SHP77 (cell line): ENCODE measurements at regions not wholly inside any gene's neighbourhood (a gene's known extent, or its start where the extent isn't known, plus 50 kb on each side); places are given as distances from the start of the nearest gene placed in this dataset.
"Not testable (repeated sequence)": the region's sequence is repeated elsewhere in the genome, so short reads cannot be mapped to it uniquely, and the experiment has no call there.

Source experiments
- DNase-seq, 2 experiments: peaks; one replicate each; lab custom pipeline; 2025; lab: John Stamatoyannopoulos, UW

DNA sequence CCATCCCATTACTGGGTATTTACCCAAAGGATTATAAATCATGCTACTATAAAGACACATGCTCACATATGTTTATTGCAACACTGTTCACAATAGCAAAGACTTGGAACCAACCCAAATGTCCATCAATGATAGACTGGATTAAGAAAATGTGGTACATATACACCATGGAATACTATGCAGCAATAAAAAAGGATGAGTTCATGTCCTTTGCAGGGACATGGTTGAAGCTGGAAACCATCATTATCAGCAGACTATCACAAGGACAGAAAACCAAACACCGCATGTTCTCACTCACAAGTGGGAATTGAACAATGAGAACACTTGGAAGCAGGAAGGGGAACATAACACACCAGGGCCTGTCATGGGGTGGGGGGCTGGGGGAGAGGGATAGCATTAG is 249.6 kb upstream of the RASGRP1 start:
- not testable (repeated sequence) for DNase-seq

DNA sequence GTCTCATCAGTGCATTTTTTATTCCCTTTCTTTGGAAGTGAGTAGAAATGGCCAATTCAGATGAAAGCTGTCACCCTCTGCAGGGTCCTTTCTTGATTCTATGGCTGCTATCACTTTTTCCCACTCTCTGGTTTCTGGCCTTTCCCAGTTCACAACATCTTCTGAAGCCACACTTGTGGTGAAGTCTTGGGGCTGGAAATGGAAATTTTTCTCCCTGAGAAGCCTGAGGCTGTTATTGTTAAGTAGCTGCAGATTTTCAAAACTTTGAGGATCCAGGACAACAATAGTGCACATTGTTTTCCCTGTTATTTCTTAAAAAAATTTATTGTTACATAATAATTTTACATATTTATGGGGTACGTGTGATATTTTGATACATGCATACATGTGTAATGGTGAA is 250.3 kb upstream of the RASGRP1 start:
- no peak for DNase-seq

DNA sequence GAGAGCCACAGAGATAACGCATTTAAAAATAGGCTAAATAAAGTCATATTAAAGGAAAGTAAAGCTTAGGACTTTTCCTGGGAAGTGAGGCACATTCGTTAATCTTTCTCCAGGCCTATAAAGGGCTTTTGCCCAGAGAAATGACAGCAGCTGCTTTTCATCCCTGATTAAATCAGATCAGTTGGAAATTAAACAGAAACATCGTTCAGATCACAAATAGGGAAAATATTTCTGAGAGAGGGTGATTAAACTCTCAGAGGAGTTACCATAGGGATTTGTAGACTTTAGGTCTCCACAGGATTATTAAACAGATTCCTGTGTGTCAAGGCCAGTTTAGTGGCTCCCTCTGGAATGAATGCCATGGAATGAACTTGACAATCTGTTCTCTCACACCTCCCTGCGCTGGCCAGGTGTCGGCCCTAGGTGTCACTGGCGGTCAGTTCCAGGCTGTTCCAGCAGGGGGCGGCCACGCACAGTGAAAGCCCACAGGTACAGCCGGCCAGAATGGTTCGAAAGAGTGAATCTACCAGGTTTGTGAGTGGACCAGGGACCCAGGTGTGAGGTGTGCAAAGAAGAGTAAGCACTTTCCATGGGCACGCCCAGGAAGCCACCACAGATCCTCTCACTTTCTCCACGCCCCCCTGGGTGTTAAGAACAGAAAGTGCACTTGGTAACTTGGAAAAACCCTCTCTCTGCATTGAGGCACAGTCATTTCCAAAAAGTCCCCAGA is 253.0 kb upstream of the RASGRP1 start:
- DNase-seq = peak; percentile 46 to 60

DNA sequence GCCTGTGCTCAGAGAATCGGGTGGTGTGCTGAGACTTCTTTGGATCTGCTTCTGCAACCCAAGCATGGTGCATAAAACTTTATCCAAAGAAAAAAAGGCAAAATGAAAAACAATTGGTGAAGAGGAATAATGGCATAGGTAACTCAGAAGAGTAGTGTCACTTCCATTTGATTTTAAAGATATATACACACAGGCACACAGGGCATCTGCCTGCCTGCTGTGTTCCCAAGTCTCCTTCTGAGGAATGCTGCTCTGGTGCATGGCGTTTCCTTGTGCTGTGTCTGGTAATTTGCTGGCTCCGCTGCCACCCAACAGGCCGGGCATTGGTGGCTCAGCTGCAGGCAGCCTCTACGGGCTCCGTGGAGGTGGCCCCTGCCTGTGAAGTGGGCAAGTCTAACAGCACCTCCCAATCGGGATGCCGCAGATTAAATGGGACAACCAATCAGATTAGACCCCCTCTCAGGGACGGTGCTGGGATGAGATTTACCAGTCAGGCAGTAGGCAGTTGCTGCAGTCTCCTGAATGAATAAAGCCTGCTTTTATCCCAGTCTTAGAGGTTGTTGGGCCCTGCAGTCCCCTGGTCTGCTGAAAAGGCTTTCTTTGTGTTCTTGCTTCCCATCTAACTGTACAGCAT is 253.7 kb upstream of the RASGRP1 start:
- DNase-seq = no peak

DNA sequence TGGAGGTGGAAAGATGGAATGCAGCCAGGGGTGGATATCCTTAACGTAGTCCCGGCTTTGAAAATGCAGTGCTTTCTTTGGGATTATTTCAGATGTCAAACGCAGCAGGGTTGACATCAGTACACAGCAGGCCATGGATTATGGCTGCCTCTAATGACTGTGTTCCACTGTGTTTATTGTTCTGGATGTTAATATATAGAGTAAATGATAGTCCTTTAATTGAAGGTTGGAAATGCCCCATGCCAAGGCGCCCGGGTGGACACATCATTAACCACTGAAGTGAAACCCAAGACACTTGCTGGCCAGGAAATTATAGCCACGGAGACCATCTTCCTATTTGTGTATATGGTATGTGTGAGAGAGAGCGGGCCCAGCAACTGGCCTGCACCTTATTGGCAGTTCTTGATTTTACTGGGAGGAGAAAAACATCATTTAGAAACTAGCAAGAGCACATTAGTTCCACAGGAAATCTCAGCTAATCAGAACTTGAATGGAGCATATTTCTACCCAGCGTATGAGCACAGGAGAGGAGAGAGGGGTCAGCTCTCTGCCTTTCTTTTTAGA is 254.9 kb upstream of the RASGRP1 start:
- no peak for DNase-seq

DNA sequence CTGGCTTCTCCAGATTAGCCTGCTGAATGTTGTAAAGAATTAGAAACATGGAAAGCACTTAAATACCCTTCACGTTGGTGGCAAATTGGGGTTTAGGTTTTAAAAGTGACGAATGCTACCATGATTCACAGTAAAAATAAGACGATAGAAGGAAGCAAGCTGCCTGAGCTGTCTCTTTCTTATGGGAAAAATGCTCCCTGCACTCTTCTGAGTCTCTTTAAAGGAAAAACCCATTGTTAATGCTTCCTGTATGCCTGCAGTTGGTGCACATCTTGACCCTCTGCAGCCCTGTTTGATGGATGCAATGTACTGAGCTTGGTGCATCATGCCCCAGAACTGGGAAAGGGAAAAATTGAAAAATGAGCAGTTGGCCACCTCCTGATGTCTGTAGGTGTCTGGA is 258.6 kb upstream of the RASGRP1 start:
- DNase-seq = no peak

DNA sequence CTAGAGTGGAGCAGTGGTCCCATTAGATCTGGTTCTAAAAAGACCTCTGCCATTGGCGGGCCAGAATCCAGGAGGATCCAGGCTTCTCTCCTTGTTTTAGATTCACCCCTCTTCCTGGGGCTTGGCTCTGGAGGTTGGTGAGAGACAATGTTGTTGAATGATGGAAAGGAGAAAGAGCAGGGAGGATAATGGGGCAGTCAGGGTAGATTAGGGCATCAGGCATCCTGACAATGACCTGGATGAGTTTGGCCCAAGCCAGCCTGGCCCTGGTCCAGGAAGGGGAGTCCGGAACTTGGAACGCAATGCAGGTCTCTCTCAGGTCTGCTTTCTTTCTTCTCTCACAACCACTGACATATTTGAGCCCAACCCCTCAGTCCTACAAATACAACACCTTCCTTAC is 260.1 kb upstream of the RASGRP1 start:
- DNase-seq = no peak

DNA sequence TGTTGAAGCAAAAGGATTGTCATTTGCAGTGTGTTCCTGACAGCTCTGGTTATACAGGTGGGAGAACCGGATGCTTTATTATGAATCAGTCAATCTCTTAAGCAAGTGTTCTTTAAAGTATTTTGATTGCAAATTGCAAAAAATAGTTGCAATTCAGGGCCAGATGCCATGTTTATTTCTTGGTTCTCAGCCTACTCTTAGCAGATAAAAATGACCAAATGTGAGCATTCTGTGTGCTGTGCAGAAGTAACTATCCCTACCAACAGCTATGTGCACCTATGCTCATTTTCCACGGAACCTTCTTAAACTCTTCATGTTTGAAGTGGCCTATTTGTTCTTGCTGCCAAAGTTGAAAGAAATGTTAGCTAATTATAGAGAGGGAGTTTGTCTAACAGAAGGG is 262.3 kb upstream of the RASGRP1 start:
- no peak for DNase-seq

DNA sequence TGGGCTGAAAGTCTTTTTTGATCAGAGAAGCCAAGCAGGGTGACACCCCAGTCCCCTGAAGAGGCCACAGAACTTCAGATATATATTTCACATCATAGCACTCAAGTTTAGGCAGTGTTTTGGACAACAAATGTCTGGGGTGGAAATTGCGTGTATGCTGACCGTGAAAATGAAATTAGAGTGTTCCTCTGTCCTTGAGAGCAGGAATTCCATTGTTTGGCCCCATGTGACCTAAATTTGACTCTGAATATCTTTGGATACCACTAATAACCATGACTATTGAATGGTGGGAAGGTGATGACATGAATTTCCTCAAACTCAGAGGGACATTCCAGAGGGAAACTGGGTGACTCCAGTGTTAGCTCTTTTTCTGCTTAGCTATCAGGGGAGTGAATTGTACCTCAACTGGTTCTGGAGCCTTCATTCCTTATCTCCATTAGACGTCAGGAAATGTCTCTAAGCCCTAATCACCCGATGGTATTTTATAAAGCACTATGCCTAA is 263.5 kb upstream of the RASGRP1 start:
- DNase-seq = no peak

DNA sequence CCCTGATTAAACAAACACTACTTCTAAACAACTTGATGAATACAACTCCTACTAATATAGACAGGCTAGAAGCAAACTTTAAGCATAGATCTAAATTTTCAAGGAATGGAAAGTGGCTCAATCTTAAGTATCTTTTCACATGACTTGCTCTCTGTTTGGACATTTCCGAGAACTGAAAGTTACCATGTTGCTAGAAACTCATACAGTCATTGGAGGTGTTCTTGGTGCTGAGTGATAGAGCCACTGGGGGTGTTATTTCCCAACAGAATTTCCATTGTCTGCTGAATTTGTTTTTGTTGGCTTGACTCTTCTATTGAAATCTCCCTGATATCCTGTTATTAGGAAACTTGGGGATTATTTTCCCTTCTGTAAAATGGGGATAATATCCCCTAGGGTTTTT is 264.5 kb upstream of the RASGRP1 start:
- no peak for DNase-seq

DNA sequence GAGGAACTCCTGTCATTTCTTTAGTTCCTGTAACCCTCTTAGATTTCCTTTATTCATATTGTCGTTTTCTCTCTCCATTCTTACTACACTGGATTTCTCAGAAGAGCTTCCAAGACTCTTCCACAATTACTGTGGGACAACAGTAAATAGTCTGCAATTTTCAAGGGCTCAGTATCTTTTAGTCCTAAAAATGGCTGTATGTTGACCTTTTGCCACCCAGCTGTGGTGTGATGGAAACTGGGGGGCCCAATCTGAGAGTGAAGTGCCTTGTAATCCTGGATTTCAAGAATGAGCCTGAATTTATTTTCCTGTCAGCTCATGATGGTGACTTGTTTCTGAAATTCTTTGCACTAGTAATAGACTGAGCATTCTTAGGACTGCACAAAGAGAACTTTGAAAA is 277.6 kb upstream of the RASGRP1 start:
- DNase-seq = no peak

DNA sequence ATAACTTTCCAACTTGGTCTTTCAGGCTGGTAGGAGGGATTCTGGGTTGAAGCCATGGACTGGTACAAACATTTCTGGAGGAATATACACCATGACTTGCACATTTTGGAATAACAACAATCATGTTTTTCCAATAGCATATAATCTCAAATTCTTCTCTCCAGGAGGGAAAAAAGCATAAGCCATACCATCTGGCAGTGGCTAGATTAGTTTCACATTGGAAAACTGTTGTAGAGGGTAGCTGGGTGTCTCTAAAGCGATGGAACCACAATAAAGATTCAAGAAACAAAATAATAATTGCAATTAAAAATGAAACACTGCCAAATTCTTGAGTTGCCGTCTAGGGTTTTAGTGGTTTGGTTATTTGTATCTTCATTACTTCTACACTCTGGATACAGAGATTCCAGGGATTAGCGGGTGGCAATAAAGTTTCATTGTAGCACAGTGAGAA is 278.5 kb upstream of the RASGRP1 start:
- DNase-seq = no peak

DNA sequence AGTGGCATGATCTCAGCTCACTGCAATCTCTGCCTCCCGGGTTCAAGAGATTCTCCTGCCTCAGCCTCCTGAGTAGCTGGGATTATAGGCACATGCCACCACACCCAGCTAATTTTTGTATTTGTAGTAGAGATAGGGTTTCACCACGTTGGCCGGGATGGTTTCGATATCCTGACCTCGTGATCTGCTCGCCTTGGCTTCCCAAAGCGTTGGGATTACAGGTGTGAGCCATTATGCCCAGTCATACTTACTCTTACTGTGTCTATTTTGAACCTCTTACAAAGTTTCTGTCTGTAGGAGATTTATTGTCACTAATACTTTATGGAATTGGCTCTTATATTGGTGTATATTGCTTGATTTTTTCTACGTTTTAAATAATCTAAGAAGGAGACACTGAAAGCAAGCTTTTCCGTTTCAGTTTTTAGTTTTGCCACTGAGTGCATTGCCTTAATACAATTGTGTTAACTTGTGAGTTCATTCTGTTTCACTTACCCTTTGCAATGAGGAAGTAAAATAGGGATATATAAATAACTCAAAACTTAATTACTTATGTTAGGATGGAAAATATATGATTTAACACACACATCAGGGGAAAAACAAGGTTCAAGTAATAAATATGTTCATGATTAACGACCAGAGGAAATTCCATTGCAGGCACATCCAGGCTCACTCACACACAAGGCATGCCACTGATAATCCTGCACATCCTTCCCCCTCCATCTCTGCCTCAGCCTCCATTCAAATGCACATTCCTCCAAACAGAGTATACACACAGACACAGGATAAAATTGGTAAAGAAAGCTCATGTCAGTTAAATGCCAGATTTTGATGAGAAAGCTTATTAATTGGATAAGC is 279.3 kb upstream of the RASGRP1 start:
- no peak for DNase-seq

DNA sequence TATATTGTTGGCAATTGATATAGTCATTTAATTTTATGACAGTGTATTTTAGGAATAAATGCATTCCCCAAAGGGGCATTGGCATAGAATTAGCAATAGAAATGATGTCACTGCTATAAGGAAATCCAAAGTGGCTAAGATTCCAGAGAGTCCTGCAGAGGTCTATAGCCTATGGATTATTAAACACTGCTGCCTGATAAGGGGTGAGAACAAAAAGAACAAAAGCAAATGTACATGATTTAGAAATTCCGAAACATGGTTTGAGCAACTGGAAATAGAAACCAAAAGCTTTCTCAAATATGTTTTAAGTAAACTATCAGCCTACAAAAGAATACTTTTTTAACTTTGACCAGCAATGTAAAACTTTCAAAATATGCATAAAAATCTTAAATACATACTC is 280.1 kb upstream of the RASGRP1 start:
- DNase-seq = no peak

DNA sequence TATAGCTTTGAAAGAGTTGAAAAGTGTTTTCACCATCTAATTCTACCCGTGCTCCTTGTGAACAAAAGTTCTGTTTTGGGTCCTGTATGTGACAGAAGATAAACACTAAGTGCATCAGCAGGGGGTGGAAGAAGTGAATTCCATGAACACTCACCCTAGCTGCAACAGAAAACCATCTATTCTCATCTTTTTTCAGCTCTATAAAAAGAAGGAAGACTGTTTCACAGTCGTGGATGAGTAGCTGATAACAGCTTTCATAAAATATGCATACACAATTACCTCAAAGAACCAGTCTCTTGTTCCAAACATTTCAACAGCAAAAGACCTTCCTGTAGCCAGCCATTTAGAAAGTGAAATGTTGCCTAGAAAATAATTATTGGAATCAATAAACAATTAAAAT is 281.7 kb upstream of the RASGRP1 start:
- DNase-seq = no peak

DNA sequence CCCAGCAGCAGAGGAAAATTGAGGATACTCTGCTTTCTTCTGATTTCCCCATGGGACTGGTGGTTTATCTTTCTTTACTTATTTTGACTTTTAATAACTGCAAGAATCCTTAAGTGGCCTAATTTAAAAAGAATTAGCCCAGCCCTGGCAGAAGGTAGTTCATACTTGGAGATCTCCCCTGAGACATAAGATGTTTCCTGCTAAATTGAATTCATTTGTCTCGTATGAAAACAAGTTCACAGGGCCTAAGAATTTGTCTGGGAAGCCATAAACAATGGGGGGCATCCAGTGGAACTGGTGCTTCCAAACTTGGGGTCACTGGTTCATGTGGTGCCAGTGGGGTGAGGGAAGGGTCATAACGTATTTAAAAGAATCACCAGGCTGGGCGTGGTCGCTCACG is 283.1 kb upstream of the RASGRP1 start:
- no peak for DNase-seq

DNA sequence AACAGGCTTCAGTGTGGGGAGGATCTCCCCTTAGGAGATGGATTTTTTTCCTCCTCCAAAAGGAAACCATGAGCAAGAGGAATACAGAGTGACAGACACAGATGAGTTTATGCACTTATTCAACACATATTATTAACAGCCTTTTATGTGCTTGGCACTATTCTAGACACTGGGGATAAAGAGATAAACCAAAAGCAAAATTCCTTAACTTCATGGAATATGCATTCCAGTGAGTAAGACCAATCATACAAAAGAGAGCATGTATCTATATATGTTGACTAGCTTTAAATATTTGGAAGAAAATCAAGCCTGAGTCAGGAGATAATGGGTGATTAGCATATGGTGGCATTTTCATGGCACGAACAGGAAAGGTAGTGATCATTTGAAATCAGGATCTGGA is 284.4 kb upstream of the RASGRP1 start:
- no peak for DNase-seq

DNA sequence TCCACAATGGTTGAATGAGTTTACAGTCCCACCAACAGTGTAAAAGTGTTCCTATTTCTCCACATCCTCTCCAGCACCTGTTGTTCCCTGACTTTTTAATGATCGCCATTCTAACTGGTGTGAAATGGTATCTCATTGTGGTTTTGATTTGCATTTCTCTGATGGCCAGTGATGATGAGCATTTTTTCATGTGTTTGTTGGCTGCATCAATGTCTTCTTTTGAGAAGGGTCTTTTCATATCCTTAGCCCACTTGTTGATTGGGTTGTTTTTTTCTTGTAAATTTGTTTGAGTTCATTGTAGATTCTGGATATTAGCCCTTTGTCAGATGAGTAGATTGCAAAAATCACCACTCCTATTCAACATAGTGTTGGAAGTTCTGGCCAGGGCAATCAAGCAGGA is 287.6 kb upstream of the RASGRP1 start:
- DNase-seq = not testable (repeated sequence)

DNA sequence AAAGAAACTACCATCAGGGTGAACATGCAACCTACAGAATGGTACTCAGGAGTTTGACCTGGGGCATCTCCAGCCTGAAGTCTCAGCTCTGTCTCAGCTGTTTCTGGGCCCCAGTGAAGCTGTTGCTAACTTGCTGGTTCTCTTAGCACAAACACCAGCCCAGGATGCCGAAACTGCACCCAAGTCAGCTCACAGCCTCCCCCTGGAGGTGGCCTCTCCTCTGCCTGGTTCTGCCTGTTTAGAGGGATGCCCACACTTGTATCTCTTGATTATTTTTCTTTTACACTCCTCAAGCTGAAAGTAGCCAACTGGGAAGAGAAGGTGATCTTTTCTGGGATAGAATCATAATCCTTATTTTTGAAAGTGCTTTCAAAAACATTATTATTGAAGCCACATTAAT is 289.0 kb upstream of the RASGRP1 start:
- no peak for DNase-seq

DNA sequence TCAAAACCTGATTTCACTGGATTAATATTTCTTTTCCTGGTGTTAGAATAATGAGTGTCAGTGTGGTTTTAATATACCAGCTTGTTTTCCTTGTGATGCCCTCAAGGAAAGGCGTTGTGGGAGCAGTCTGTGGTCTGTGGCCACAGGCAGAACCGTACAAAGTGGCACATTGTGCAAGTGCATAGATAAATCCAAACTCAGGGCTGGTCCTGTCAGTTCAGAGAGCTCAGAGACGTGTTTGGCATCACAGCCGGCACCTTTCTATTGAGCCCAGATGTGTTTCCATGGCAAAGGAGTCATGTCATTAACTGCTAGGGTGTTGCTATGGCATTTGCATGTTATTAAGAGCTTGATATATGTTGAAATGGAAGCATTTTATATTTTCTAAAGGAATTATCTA is 289.9 kb upstream of the RASGRP1 start:
- DNase-seq = no peak

DNA sequence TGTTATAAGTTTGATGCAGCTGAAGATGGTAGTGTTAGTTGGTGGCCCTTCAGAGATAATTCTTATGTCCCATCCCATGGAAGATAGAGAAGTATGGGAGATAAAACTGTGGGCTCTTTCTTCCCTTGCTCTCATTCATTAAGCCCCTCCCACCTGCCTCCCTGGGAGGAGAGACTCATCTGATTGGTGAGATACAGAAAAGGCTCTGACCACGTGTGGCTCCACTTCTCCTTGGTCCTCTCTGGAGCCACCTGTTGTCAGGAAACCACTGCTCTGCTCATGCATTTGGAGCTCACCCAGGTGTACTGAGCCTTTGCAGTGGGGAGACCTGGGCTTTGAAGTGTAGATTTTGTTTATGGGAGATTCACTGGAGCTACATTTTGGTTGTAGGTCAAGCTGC is 293.2 kb upstream of the RASGRP1 start:
- no peak for DNase-seq

DNA sequence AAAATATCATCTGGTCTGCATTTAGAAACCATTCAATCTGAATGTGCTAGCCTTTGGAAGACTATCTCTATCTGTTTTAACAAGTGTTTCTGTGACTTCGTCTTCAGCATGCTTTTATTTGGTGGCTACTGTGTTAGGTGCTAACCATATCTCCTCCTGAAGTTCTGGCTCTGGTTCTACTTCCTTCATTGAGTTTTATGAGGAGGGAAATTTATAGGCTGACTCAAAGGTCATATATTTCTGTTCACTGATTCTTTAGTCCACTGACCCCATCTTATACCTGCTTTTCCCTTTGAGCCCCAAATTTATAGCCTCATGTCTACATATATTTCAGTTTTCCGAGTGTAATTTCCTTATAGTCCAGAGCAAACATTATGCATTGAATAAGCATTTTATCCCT is 295.0 kb upstream of the RASGRP1 start:
- no peak for DNase-seq

DNA sequence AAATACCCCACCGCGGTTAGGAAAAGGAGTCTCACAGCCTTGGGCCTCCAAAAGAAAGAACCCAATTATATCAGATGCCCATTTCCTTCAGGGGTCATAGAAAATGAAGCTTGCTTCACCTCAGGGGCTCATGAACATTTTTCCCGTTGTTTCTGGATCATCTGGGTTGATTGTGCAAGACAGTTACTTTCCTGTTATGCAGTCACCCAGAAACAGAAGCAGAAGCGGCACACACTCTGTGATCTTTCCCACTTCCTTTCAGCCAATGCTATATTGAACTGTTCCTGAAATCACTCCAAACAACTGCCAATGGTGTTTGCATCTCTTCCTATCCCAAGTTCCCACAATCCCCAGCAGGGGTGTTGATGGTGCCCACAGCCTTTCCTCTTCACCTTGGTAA is 295.6 kb upstream of the RASGRP1 start:
- DNase-seq = no peak
